Activated naive CD4-positive, alpha-beta T cell treated with anti-CD3 and anti-CD28 coated beads, Interleukin-2, amount 50 U/mL, for 72 hours (primary cell): ENCODE measurements at regions not wholly inside any gene's neighbourhood (a gene's known extent, or its start where the extent isn't known, plus 50 kb on each side); places are given as distances from the start of the nearest gene placed in this dataset.

Experiments
- ATAC-seq, 2 donors: fragments of 150-1000 bp; cut with Tn5 transposase; 2 replicates each; pipeline ENCODE4 v1.10.0; 2021; ENCODE audit warnings: mild to moderate bottlenecking in 2 of 2, moderate library complexity in 2 of 2
- DNase-seq, 2 donors: peaks; one replicate each; pipeline ENCODE4 v3.0.0; 2021 to 2022; ENCODE audit warnings: low spot score in 2 of 2
- H3K27ac Mint-ChIP-seq, 2 donors: one replicate each; pipeline ENCODE4 v1.8.0; 2022; ENCODE audit warnings: mild to moderate bottlenecking in 2 of 2, mixed read lengths in 2 of 2
- H3K36me3 Mint-ChIP-seq, 2 donors: one replicate each; pipeline ENCODE4 v1.8.0; 2022; ENCODE audit warnings: mixed read lengths in 2 of 2
- H3K9me3 Mint-ChIP-seq, 2 donors: one replicate each; pipeline ENCODE4 v1.8.0; 2022; ENCODE audit warnings: mixed read lengths in 2 of 2

- no peaks in the 10 kb centered on the region for H3K9me3 Mint-ChIP-seq
- DNase-seq (no peak), ATAC-seq (no peak)
- H3K27ac Mint-ChIP-seq, result no peak overlapping the region
- no peaks in the 10 kb centered on the region for H3K36me3 Mint-ChIP-seq
These were observed 200.6 kb upstream of the COBL start for GRCh38 chr7:51517187-51517586.

- ATAC-seq (no peak), DNase-seq (no peak)
- Mint-ChIP-seq H3K9me3 (peaks cover 0 to 4% of the 10 kb centered on the region in 2 donors), H3K36me3 (no peaks in the 10 kb centered on the region), H3K27ac (no peak overlapping the region)
These were observed 185.0 kb upstream of the COBL start for GRCh38 chr7:51501620-51502019.

DNA sequence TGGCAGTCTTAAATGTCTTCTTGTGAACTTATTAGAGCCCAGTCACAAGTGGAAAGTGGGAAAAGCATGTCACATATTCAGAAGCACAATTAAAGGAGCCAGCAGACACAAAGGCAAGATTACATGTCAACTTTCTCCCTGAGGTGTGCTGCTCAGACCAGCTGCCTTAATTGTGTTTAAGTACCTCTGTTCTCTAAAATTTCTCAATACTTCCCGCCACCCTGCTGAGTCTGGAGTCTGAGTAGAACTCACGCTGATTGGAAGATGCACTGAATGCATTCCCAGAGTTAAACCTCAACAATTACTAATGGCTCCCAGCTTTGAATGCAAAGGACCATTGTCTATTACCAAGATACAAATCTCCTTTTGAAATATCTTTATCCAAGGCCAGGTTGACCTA is 166.4 kb upstream of the COBL start:
- H3K36me3 Mint-ChIP-seq, result no peaks in the 10 kb centered on the region
- DNase-seq (no peak), ATAC-seq (no peak)
- H3K9me3 Mint-ChIP-seq, result no peaks in the 10 kb centered on the region
- H3K27ac Mint-ChIP-seq, result peak overlapping the region in 1 of 2 donors; percentile 77

DNA sequence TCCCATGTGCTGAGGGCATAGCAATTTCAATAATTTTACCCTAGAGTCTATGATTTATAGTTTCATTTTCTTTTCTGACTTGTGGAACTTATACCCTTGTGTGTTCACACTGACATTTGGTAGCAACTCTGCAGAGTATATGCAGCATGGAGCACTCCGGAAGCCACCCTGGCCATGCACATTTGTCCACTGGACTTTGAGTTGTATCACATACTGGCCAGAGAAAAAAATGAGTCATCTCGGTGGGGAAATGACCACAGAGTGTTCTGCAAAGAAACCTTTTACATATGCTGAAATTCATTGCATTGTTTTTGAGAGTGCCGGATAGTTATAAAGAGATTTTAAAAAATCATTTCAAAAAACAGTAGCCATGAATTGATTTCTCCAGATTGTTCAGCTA is 164.8 kb upstream of the COBL start:
- no peak for ATAC-seq
- H3K9me3 Mint-ChIP-seq, result no peaks in the 10 kb centered on the region
- DNase-seq, result no peak
- H3K27ac Mint-ChIP-seq, result no peak overlapping the region
- no peaks in the 10 kb centered on the region for H3K36me3 Mint-ChIP-seq

DNA sequence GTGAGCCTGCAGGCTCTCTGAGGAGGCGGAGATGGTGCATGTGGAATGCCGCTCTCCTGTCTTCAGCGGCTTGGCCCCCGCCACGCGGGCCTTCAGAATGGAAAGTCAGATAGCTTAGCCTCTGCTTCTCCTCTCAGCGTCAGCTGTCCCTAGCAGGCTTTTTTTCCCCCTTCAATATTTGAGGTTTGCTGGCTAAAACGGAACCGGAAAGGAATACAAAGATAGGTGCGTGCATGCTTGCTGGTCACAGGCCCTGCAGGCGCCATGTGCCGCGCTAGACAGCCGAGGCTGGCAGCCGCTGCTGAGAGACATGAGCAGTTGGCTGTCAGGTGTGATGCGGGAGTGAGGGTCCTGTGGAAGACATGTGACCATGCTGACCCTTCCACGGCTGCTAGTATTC is 161.2 kb upstream of the COBL start:
- Mint-ChIP-seq H3K36me3 (no peaks in the 10 kb centered on the region), H3K9me3 (no peaks in the 10 kb centered on the region), H3K27ac (no peak overlapping the region)
- ATAC-seq (no peak), DNase-seq (no peak)

GRCh38 chr7:51477323-51477722 is 160.7 kb upstream of the COBL start:
- H3K36me3 Mint-ChIP-seq, result no peaks in the 10 kb centered on the region
- DNase-seq (no peak), ATAC-seq (no peak)
- no peak overlapping the region for H3K27ac Mint-ChIP-seq
- no peaks in the 10 kb centered on the region for H3K9me3 Mint-ChIP-seq

DNA sequence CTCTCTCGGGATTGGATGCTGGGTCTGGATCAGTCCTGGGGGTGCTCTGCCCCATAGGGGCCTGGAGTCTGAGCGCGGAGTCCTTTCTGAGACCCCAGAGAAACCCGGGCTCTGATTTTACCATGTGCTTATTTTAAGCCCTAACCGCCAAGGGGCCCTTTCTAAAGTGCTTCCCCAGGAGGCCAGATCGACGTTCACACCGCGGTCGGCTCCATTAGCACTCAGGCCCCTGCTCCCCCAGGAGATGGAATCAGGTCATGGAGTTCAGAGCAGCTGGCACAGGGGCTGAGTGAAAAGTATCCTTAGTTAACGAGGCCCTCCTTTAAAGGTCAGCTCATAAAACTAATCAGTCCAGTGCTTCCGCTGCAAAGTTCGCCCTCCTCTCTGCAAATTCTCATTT is 159.4 kb upstream of the COBL start:
- ATAC-seq (no peak), DNase-seq (no peak)
- Mint-ChIP-seq H3K9me3 (no peaks in the 10 kb centered on the region), H3K36me3 (no peaks in the 10 kb centered on the region), H3K27ac (no peak overlapping the region)

- ATAC-seq (no peak), DNase-seq (no peak)
- Mint-ChIP-seq H3K36me3 (no peaks in the 10 kb centered on the region), H3K27ac (no peak overlapping the region), H3K9me3 (no peaks in the 10 kb centered on the region)
These were observed 156.3 kb upstream of the COBL start for GRCh38 chr7:51472873-51473272.

GRCh38 chr7:51471981-51472296 is 155.3 kb upstream of the COBL start:
- Mint-ChIP-seq H3K36me3 (no peaks in the 10 kb centered on the region), H3K9me3 (no peaks in the 10 kb centered on the region), H3K27ac (peak overlapping the region in 1 of 2 donors; percentile 58)
- ATAC-seq (no peak), DNase-seq (no peak)

- DNase-seq (no peak), ATAC-seq (peak in 1 of 2 donors; percentile 47)
- Mint-ChIP-seq H3K27ac (peak overlapping the region in 1 of 2 donors; percentile 58), H3K9me3 (no peaks in the 10 kb centered on the region), H3K36me3 (no peaks in the 10 kb centered on the region)
These were observed 154.8 kb upstream of the COBL start for GRCh38 chr7:51471210-51471980.

- no peak overlapping the region for H3K27ac Mint-ChIP-seq
- H3K36me3 Mint-ChIP-seq, result no peaks in the 10 kb centered on the region
- ATAC-seq (peak in 1 of 2 donors; percentile 79), DNase-seq (no peak)
- H3K9me3 Mint-ChIP-seq, result no peaks in the 10 kb centered on the region
These were observed 150.9 kb upstream of the COBL start for GRCh38 chr7:51467384-51468017.

GRCh38 chr7:51459809-51460208 is 143.2 kb upstream of the COBL start:
- Mint-ChIP-seq H3K9me3 (no peaks in the 10 kb centered on the region), H3K27ac (no peak overlapping the region), H3K36me3 (no peaks in the 10 kb centered on the region)
- no peak for ATAC-seq
- no peak for DNase-seq

GRCh38 chr7:51458693-51459092 is 142.1 kb upstream of the COBL start:
- H3K27ac Mint-ChIP-seq, result no peak overlapping the region

DNA sequence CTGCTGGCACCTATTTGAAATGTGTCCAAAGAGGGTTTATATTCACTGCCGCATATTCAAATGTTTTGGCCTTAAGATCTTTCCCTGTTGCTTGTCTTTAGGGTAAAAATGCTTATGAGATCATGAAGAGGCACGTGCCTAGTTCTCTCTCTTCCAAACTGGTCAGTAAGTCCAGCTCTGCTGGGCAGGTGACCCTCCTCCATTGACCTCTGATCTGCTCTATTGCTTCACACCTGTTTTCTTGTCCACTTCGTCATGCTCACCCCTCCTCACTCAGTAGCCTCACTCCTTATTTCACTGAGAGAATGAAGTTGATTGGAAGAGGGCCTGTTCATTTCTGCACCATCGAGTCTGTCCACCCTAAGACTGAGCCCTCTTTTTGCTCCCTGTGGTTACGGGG is 140.5 kb upstream of the COBL start:
- H3K9me3 Mint-ChIP-seq, result no peaks in the 10 kb centered on the region
- ATAC-seq (no peak), DNase-seq (no peak)
- no peaks in the 10 kb centered on the region for H3K36me3 Mint-ChIP-seq
- H3K27ac Mint-ChIP-seq, result no peak overlapping the region

More at GRCh38 chr7:51458693-51459092, 142.1 kb upstream of the COBL start:
- Mint-ChIP-seq H3K9me3 (no peaks in the 10 kb centered on the region), H3K36me3 (no peaks in the 10 kb centered on the region)
- DNase-seq (no peak), ATAC-seq (no peak)

GRCh38 chr7:51456431-51457060 is 139.9 kb upstream of the COBL start:
- DNase-seq (no peak), ATAC-seq (no peak)
- H3K9me3 Mint-ChIP-seq, result no peaks in the 10 kb centered on the region
- no peak overlapping the region for H3K27ac Mint-ChIP-seq
- no peaks in the 10 kb centered on the region for H3K36me3 Mint-ChIP-seq

DNA sequence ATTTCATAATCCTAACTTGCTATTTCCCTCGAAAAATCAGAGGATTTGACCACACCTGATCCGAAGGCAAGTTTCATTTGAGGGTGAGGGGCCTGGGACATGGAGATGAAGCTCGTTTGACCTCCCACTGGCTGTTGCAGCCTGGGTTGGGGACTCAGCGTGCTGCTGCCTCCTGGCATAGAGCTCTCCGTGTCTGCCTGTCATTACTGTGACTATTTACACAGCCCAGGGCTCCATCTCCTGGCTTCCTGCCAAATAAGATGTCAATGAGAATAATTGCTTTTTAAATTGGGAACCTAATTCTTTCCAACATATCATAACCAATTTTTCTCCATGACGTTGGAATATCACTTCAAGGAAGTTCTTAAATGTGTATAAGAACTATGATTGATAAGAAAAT is 139.3 kb upstream of the COBL start:
- no peak for DNase-seq
- no peaks in the 10 kb centered on the region for H3K9me3 Mint-ChIP-seq
- H3K36me3 Mint-ChIP-seq, result no peaks in the 10 kb centered on the region
- no peak overlapping the region for H3K27ac Mint-ChIP-seq
- no peak for ATAC-seq

DNA sequence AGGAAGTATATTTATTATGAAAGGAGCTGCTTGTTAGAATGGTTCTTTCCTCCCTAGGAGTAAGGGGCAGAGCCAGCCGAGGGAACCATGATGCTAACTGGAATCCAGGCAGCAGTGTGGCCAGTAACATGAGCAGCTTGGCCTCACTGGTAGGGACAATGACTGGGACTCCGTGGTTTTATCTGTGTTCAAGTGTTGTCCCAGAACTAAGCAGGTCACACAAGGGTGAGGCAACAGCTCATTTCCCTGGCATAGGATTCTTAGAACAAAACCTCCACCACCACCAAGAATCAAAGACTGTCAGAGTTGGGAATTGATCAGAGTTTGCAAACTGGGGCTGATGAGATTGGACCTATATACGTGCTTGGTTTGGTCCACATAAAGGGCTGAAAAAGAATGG is 138.9 kb upstream of the COBL start:
- ATAC-seq (no peak), DNase-seq (no peak)
- Mint-ChIP-seq H3K36me3 (no peaks in the 10 kb centered on the region), H3K9me3 (no peaks in the 10 kb centered on the region), H3K27ac (no peak overlapping the region)

GRCh38 chr7:51455086-51455485 is 138.5 kb upstream of the COBL start:
- DNase-seq (no peak), ATAC-seq (no peak)
- H3K9me3 Mint-ChIP-seq, result no peaks in the 10 kb centered on the region
- no peaks in the 10 kb centered on the region for H3K36me3 Mint-ChIP-seq
- no peak overlapping the region for H3K27ac Mint-ChIP-seq
